ENCODE measurements at regions not wholly inside any gene's neighbourhood (a gene's known extent, or its start where the extent isn't known, plus 50 kb on each side); places are given as distances from the start of the nearest gene placed in this dataset.

GRCh38 chr20:4335722-4336121 is 86.6 kb upstream of the ADRA1D start:
- H3K14ac ChIP-seq (ENCODE audit: insufficient read length): no peak overlapping the region
- 100% methylated on average over 1 of the region's 1 CpG; no CpG with 5 or more reads in 1 of the 2 experiments for WGBS, 2 experiments (ENCODE audit: extremely low coverage in 1 of 2, insufficient coverage in 1 of 2, insufficient read length in 1 of 2, insufficient replicate concordance in 2 of 2, low coverage in 1 of 2, low lambda C conversion rate in 2 of 2, missing lambda C conversion rate in 1 of 2)

More at GRCh38 chr20:4335722-4336121, 86.6 kb upstream of the ADRA1D start:
- no peaks in the 10 kb centered on the region for H3K23me2 ChIP-seq (ENCODE audit: low read depth, low read length)
- H4K91ac ChIP-seq (replicated peaks; ENCODE audit: insufficient read length, low read length): no peak overlapping the region
- CTCF ChIA-PET (ENCODE audit: partially characterized antibody): interaction anchor here (1.2 kb wide), 1 partner anchor 32 kb away, joined by 3 read pairs; no protein-coding TSS in a partner anchor
- no peak overlapping the region for H3K4me2 ChIP-seq (ENCODE audit: insufficient read depth in 1 of 2, low read depth in 2 of 2, low read length in 2 of 2)
- no peaks in the 10 kb centered on the region for H3K79me2 ChIP-seq (ENCODE audit: control insufficient read depth in 1 of 2, insufficient read depth in 2 of 2, low read length in 2 of 2)
- no peak overlapping the region for H2BK20ac ChIP-seq (ENCODE audit: low read length)
- H3K4me1 ChIP-seq (replicated peaks in 1 of 4; ENCODE audit: control insufficient read depth in 3 of 4, insufficient read depth in 4 of 4, low read length in 3 of 4): no peaks in the 10 kb centered on the region
- POLR2A ChIA-PET (ENCODE audit: partially characterized antibody): no interaction called here
- no peak overlapping the region for H2AK5ac ChIP-seq (ENCODE audit: low read depth, low read length)
- no peak overlapping the region for H2AFZ ChIP-seq (ENCODE audit: low read length)
- no peak overlapping the region for H4K8ac ChIP-seq (ENCODE audit: extremely low read depth, insufficient read depth, low read length)
- no peak overlapping the region for H2BK12ac ChIP-seq (ENCODE audit: low read depth, low read length)
- no peaks in the 10 kb centered on the region for H3K36me3 ChIP-seq (ENCODE audit: control insufficient read depth in 2 of 4, insufficient read depth in 4 of 4, low read length in 3 of 4)
- H3K27me3 ChIP-seq (replicated peaks in 1 of 4; ENCODE audit: control insufficient read depth in 3 of 4, extremely low read depth in 1 of 4, insufficient read depth in 3 of 4, low read length in 3 of 4): no peaks in the 10 kb centered on the region; a peak in 1 of 7 replicates
- H2BK120ac ChIP-seq (replicated peaks; ENCODE audit: low read depth, low read length): no peak overlapping the region
- no peak overlapping the region for H3K9ac ChIP-seq (replicated peaks in 1 of 4; ENCODE audit: extremely low read depth in 1 of 4, low read depth in 3 of 4, low read length in 3 of 4)
- DNase-seq (ENCODE audit: low read depth in 1 of 2, low spot score in 2 of 2) (peak in 1 of 2 experiments; percentile 6), FAIRE-seq (no peak)
- no peak overlapping the region for H2BK5ac ChIP-seq (ENCODE audit: low read depth, low read length)
- no peaks in the 10 kb centered on the region for H3K79me1 ChIP-seq (ENCODE audit: low read depth, low read length)
- H4K5ac ChIP-seq (ENCODE audit: insufficient read length, low read depth, low read length): no peak overlapping the region
- no peaks in the 10 kb centered on the region for H4K20me1 ChIP-seq (replicated peaks in 1 of 2; ENCODE audit: control insufficient read depth in 1 of 2, insufficient read depth in 2 of 2, low read length in 2 of 2)
- H3K27ac ChIP-seq (ENCODE audit: low read depth, low read length): no peak overlapping the region
- no peak overlapping the region for H3K23ac ChIP-seq (ENCODE audit: insufficient read length)
- no peak overlapping the region for H3K18ac ChIP-seq (ENCODE audit: extremely low read depth, low read length)
- no peak overlapping the region for H3K56ac ChIP-seq (replicated peaks; ENCODE audit: insufficient read length, low read depth, low read length)
- H2BK15ac ChIP-seq (ENCODE audit: low read length): no peak overlapping the region
- H3K4ac ChIP-seq (replicated peaks; ENCODE audit: insufficient read length, low read depth, low read length): no peak overlapping the region
- TF ChIP-seq ZNF274 (IDR thresholded peaks at IDR 0.05; ENCODE audit: borderline replicate concordance, extremely low read depth, low read length) (no peak), CTCF (IDR thresholded peaks at IDR 0.05; ENCODE audit: control extremely low read depth in 1 of 3, insufficient read depth in 1 of 3, low read depth in 1 of 3, low read length in 3 of 3) (no peak), TAF7 (optimal IDR thresholded peaks at IDR 0.05; ENCODE audit: borderline replicate concordance, low read depth, low read length) (no peak), HDAC6 (IDR thresholded peaks at IDR 0.05; ENCODE audit: low read depth, low read length) (no peak), TEAD4 (IDR thresholded peaks at IDR 0.05; ENCODE audit: low read depth, low read length) (no peak), JUND (IDR thresholded peaks at IDR 0.05; ENCODE audit: low read length) (no peak), USF2 (IDR thresholded peaks at IDR 0.05; ENCODE audit: low read length) (no peak), CBX8 (IDR thresholded peaks at IDR 0.05; ENCODE audit: borderline replicate concordance, low read depth, low read length) (no peak), CHD2 (IDR thresholded peaks at IDR 0.05; ENCODE audit: low read length) (no peak), CEBPB (IDR thresholded peaks at IDR 0.05; ENCODE audit: low read depth, low read length) (no peak), POU5F1 (IDR thresholded peaks at IDR 0.05; ENCODE audit: low read depth, low read length) (no peak), MAFK (IDR thresholded peaks at IDR 0.05; ENCODE audit: low read depth, low read length) (no peak)
- H3K4me3 ChIP-seq (ENCODE audit: extremely low read depth in 1 of 4, insufficient read depth in 2 of 4, low read depth in 3 of 4, low read length in 4 of 4): no peak overlapping the region
- H3K9me3 ChIP-seq (ENCODE audit: insufficient read depth in 2 of 2, low read depth in 1 of 2, low read length in 1 of 2): no peaks in the 10 kb centered on the region

Data from H1 (cell line).